ENCODE measurements at regions not wholly inside any gene's neighbourhood (a gene's known extent, or its start where the extent isn't known, plus 50 kb on each side); places are given as distances from the start of the nearest gene placed in this dataset.

- Mint-ChIP-seq H3K4me1 (ENCODE audit: low read depth) (no peaks in the 10 kb centered on the region), H3K27me3 (no peaks in the 10 kb centered on the region), H3K36me3 (ENCODE audit: low read depth) (no peaks in the 10 kb centered on the region), H3K4me3 (no peak overlapping the region), H3K9me3 (no peaks in the 10 kb centered on the region), H3K27ac (no peak overlapping the region)
- DNase-seq = no peak
- no peak for ATAC-seq
- intact Hi-C loops (cut with micrococcal nuclease) = no loop called here
- no peak for TF ChIP-seq CTCF (IDR thresholded peaks at IDR 0.05)
- POLR2A ChIA-PET = no interaction called here
- CTCF ChIA-PET = no interaction called here
Measured at GRCh38 chr7:153036396-153037063, 277.0 kb downstream of the ACTR3B start.

GRCh38 chr7:153043440-153043839 is 283.9 kb downstream of the ACTR3B start:
- H3K9me3 Mint-ChIP-seq = no peaks in the 10 kb centered on the region
- ChIA-PET POLR2A (no interaction called here), CTCF (no interaction called here)
- no peak overlapping the region for H3K27ac Mint-ChIP-seq
- ATAC-seq (no peak), DNase-seq (no peak)
- no peak overlapping the region for H3K4me3 Mint-ChIP-seq
- no peaks in the 10 kb centered on the region for H3K36me3 Mint-ChIP-seq (ENCODE audit: low read depth)
- H3K27me3 Mint-ChIP-seq = no peaks in the 10 kb centered on the region
- no peaks in the 10 kb centered on the region for H3K4me1 Mint-ChIP-seq (ENCODE audit: low read depth)
- no peak for TF ChIP-seq CTCF (IDR thresholded peaks at IDR 0.05)
- intact Hi-C loops (cut with micrococcal nuclease) = no loop called here

- Mint-ChIP-seq H3K4me1 (ENCODE audit: low read depth) (no peaks in the 10 kb centered on the region), H3K9me3 (no peaks in the 10 kb centered on the region), H3K27ac (no peak overlapping the region), H3K4me3 (no peak overlapping the region), H3K27me3 (peaks cover 1% of the 10 kb centered on the region), H3K36me3 (ENCODE audit: low read depth) (no peaks in the 10 kb centered on the region)
- POLR2A ChIA-PET = no interaction called here
- DNase-seq = no peak
- CTCF ChIA-PET = interaction anchor here (1.2 kb wide), 1 partner anchor 9 kb away, joined by 3 read pairs; no protein-coding TSS in a partner anchor
- intact Hi-C loops (cut with micrococcal nuclease) = no loop called here
- no peak for TF ChIP-seq CTCF (IDR thresholded peaks at IDR 0.05)
- ATAC-seq = no peak
Measured at GRCh38 chr7:153044981-153045380, 285.4 kb downstream of the ACTR3B start.

- intact Hi-C loops (cut with micrococcal nuclease) = no loop called here
- POLR2A ChIA-PET = no interaction called here
- ATAC-seq = no peak
- H3K9me3 Mint-ChIP-seq = no peaks in the 10 kb centered on the region
- DNase-seq = no peak
- no peaks in the 10 kb centered on the region for H3K36me3 Mint-ChIP-seq (ENCODE audit: low read depth)
- H3K27me3 Mint-ChIP-seq = peaks cover 1% of the 10 kb centered on the region
- H3K4me1 Mint-ChIP-seq (ENCODE audit: low read depth) = no peaks in the 10 kb centered on the region
- CTCF ChIA-PET = no interaction called here
- H3K4me3 Mint-ChIP-seq = no peak overlapping the region
- no peak overlapping the region for H3K27ac Mint-ChIP-seq
- no peak for TF ChIP-seq CTCF (IDR thresholded peaks at IDR 0.05)
Measured at GRCh38 chr7:153047079-153047959, 287.8 kb downstream of the ACTR3B start.

- ATAC-seq (no peak), DNase-seq (no peak)
- H3K4me1 Mint-ChIP-seq (ENCODE audit: low read depth) = no peaks in the 10 kb centered on the region
- H3K9me3 Mint-ChIP-seq = no peaks in the 10 kb centered on the region
- ChIA-PET CTCF (no interaction called here), POLR2A (no interaction called here)
- intact Hi-C loops (cut with micrococcal nuclease) = no loop called here
- TF ChIP-seq CTCF (IDR thresholded peaks at IDR 0.05) = no peak
- H3K27me3 Mint-ChIP-seq = peaks cover 1% of the 10 kb centered on the region
- H3K4me3 Mint-ChIP-seq = no peak overlapping the region
- no peak overlapping the region for H3K27ac Mint-ChIP-seq
- no peaks in the 10 kb centered on the region for H3K36me3 Mint-ChIP-seq (ENCODE audit: low read depth)
Measured at GRCh38 chr7:153052206-153052605, 292.7 kb downstream of the ACTR3B start.

Measured in activated CD8-positive, alpha-beta T cell treated with anti-CD3 and anti-CD28 coated beads for 36 hours (primary cell).